ENCODE measurements at regions not wholly inside any gene's neighbourhood (a gene's known extent, or its start where the extent isn't known, plus 50 kb on each side); places are given as distances from the start of the nearest gene placed in this dataset.

GRCh38 chr20:39775110-39775509, 813.0 kb downstream of the DHX35 start:
- Histone ChIP-seq H3K27me3 (ENCODE audit: control insufficient read depth in 2 of 2, insufficient read depth in 2 of 2, low read length in 2 of 2) (no peaks in the 10 kb centered on the region), H3K79me2 (ENCODE audit: insufficient read depth, low read length) (no peaks in the 10 kb centered on the region), H3K9ac (ENCODE audit: insufficient read depth, low read length, poor library complexity, severe bottlenecking) (no peak overlapping the region), H3K4me1 (ENCODE audit: control insufficient read depth in 1 of 2, insufficient read depth in 2 of 2, low read length in 2 of 2) (no peaks in the 10 kb centered on the region), H4K20me1 (ENCODE audit: insufficient read depth, low read length) (no peaks in the 10 kb centered on the region), H3K9me3 (replicated peaks in 1 of 2; ENCODE audit: control insufficient read depth in 1 of 2, insufficient read depth in 1 of 2, low read length in 2 of 2) (peaks cover 14% of the 10 kb centered on the region in 2 donors), H3K4me2 (replicated peaks; ENCODE audit: extremely low read depth, low read length, poor library complexity, severe bottlenecking) (no peak overlapping the region), H3K36me3 (replicated peaks in 1 of 2; ENCODE audit: control insufficient read depth in 1 of 2, insufficient read depth in 2 of 2, low read length in 2 of 2) (no peaks in the 10 kb centered on the region), H2AFZ (ENCODE audit: insufficient read depth, low read depth, low read length, poor library complexity, severe bottlenecking) (no peak overlapping the region), H3K27ac (ENCODE audit: low read depth in 1 of 2, low read length in 2 of 2) (no peak overlapping the region), H3K4me3 (replicated peaks in 1 of 3; ENCODE audit: low read depth in 2 of 3, low read length in 3 of 3) (no peak overlapping the region)
- DNase-seq: no peak
- intact Hi-C loops (cut with micrococcal nuclease): no loop called here
- H3K9me3 Mint-ChIP-seq: peaks cover 2 to 18% (median 6%) of the 10 kb centered on the region in 7 donors
- H3K4me1 Mint-ChIP-seq: no peaks in the 10 kb centered on the region
- H3K27ac Mint-ChIP-seq: no peak overlapping the region
- WGBS (ENCODE audit: insufficient coverage): 43% methylated on average over 3 of the region's 3 CpGs
- H3K27me3 Mint-ChIP-seq (ENCODE audit: low read depth in 3 of 3): peaks cover 0 to 4% (median 0%) of the 10 kb centered on the region in 3 donors
- H3K4me3 Mint-ChIP-seq: no peak overlapping the region
- H3K36me3 Mint-ChIP-seq: no peaks in the 10 kb centered on the region
- TF ChIP-seq CTCF (IDR thresholded peaks at IDR 0.05): no peak

GRCh38 chr20:39773380-39774000, 811.3 kb downstream of the DHX35 start:
- Mint-ChIP-seq H3K27me3 (ENCODE audit: low read depth in 3 of 3) (peaks cover 0 to 4% (median 0%) of the 10 kb centered on the region in 3 donors), H3K9me3 (peaks cover 2 to 14% (median 6%) of the 10 kb centered on the region in 7 donors), H3K36me3 (no peaks in the 10 kb centered on the region), H3K27ac (no peak overlapping the region), H3K4me3 (no peak overlapping the region), H3K4me1 (no peaks in the 10 kb centered on the region)
- H3K79me2 ChIP-seq (ENCODE audit: insufficient read depth, low read length): no peaks in the 10 kb centered on the region
- no peak overlapping the region for H3K4me2 ChIP-seq (replicated peaks; ENCODE audit: extremely low read depth, low read length, poor library complexity, severe bottlenecking)
- H3K36me3 ChIP-seq (replicated peaks in 1 of 2; ENCODE audit: control insufficient read depth in 1 of 2, insufficient read depth in 2 of 2, low read length in 2 of 2): no peaks in the 10 kb centered on the region
- intact Hi-C loops (cut with micrococcal nuclease): no loop called here
- H3K9ac ChIP-seq (ENCODE audit: insufficient read depth, low read length, poor library complexity, severe bottlenecking): no peak overlapping the region
- H3K27me3 ChIP-seq (ENCODE audit: control insufficient read depth in 2 of 2, insufficient read depth in 2 of 2, low read length in 2 of 2): no peaks in the 10 kb centered on the region
- no CpG with 5 or more reads among the region's 5 CpGs for WGBS (ENCODE audit: insufficient coverage)
- no peaks in the 10 kb centered on the region for H3K4me1 ChIP-seq (ENCODE audit: control insufficient read depth in 1 of 2, insufficient read depth in 2 of 2, low read length in 2 of 2)
- peaks cover 10 to 14% of the 10 kb centered on the region in 2 donors for H3K9me3 ChIP-seq (replicated peaks in 1 of 2; ENCODE audit: control insufficient read depth in 1 of 2, insufficient read depth in 1 of 2, low read length in 2 of 2)
- H3K27ac ChIP-seq (ENCODE audit: low read depth in 1 of 2, low read length in 2 of 2): no peak overlapping the region
- no peaks in the 10 kb centered on the region for H4K20me1 ChIP-seq (ENCODE audit: insufficient read depth, low read length)
- no peak overlapping the region for H2AFZ ChIP-seq (ENCODE audit: insufficient read depth, low read depth, low read length, poor library complexity, severe bottlenecking)
- H3K4me3 ChIP-seq (replicated peaks in 1 of 3; ENCODE audit: low read depth in 2 of 3, low read length in 3 of 3): no peak overlapping the region
- DNase-seq: no peak
- TF ChIP-seq CTCF (IDR thresholded peaks at IDR 0.05): no peak
